ENCODE measurements at regions not wholly inside any gene's neighbourhood (a gene's known extent, or its start where the extent isn't known, plus 50 kb on each side); places are given as distances from the start of the nearest gene placed in this dataset.

GRCh38 chr18:13982126-13982525 lies 66.8 kb upstream of the MC2R start:
- no peak for TF ChIP-seq CTCF (IDR thresholded peaks at IDR 0.05 in 4 of 5, conservative IDR thresholded peaks at IDR 0.05 in 1 of 5)
- no peak for TF ChIP-seq POLR2A (IDR thresholded peaks at IDR 0.05)

Measured in gastrocnemius medialis (tissue), 4 donors.